KMS-11 (cell line): ENCODE measurements at regions not wholly inside any gene's neighbourhood (a gene's known extent, or its start where the extent isn't known, plus 50 kb on each side); places are given as distances from the start of the nearest gene placed in this dataset.

Experiments used
- H2AFZ ChIP-seq: fragments of 200-600 bp; sonication (generic); 2 replicates; pipeline ENCODE4 v1.6.1; 2016; ENCODE audit warnings: antibody characterized with exemption, mixed run types, low read depth
- H3K27ac ChIP-seq: fragments of 200-600 bp; sonication (generic); 2 replicates; pipeline ENCODE4 v1.6.1; 2016; ENCODE audit warnings: mild to moderate bottlenecking, mixed run types
- H3K27me3 ChIP-seq: fragments of 200-600 bp; sonication (generic); 2 replicates; pipeline ENCODE4 v1.6.1; 2017; ENCODE audit warnings: mild to moderate bottlenecking, low read depth, mixed run types, moderate library complexity; ENCODE audit not compliant: insufficient read depth
- H3K36me3 ChIP-seq: fragments of 200-600 bp; sonication (generic); 2 replicates; pipeline ENCODE4 v1.6.1; 2017; ENCODE audit warnings: mild to moderate bottlenecking, mixed run types; ENCODE audit not compliant: insufficient read depth
- H3K4me1 ChIP-seq: fragments of 200-600 bp; sonication (generic); 2 replicates; pipeline ENCODE4 v1.6.1; 2016; ENCODE audit warnings: mild to moderate bottlenecking, low read depth, mixed run types; ENCODE audit not compliant: poor library complexity, severe bottlenecking
- H3K4me2 ChIP-seq: fragments of 200-600 bp; sonication (generic); 2 replicates; pipeline ENCODE4 v1.7.0; 2016; ENCODE audit warnings: mild to moderate bottlenecking, mixed run types
- H3K4me3 ChIP-seq: fragments of 200-600 bp; sonication (generic); IDR thresholded peaks from 2 replicates; pipeline ENCODE4 v1.6.1; 2017; ENCODE audit warnings: low read depth, low read length, mixed read lengths; ENCODE audit not compliant: insufficient read depth
- H3K79me2 ChIP-seq: fragments of 200-600 bp; sonication (generic); 2 replicates; pipeline ENCODE4 v1.6.1; 2016; ENCODE audit warnings: low read depth, mixed run types; ENCODE audit not compliant: insufficient read depth
- H3K9ac ChIP-seq: fragments of 200-600 bp; sonication (generic); 2 replicates; pipeline ENCODE4 v1.6.1; 2016; ENCODE audit warnings: mild to moderate bottlenecking, mixed run types
- H4K20me1 ChIP-seq: fragments of 200-600 bp; sonication (generic); 2 replicates; pipeline ENCODE4 v1.6.1; 2016; ENCODE audit warnings: mild to moderate bottlenecking, mixed run types; ENCODE audit not compliant: insufficient read depth
- TF ChIP-seq, protein P1 (sequence below): fragments of 200-600 bp; sonication (generic); conservative IDR thresholded peaks from 2 replicates; pipeline ENCODE4 v1.6.1; 2017; ENCODE audit warnings: low read depth, mild to moderate bottlenecking, antibody characterized with exemption, low read length, moderate library complexity, mixed read lengths

DNA sequence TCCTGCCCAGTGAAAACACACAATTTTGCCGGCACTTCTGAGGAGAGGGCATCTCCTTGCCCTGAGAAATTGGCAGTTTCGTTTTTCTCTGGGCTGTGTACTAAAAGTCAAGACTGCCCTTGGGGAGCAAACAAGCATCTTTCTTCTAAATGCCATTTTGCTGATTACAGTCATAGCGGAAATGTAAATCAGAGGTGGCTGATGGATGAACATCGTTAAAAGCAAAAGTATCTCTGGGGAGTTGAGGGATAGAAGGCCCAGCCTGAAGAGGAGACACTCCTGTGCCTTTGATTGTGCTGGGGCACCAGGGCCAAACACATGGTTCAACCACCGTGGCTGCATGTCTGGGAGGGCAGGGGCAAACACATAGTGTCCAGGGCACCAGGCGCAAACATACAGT is 49.8 kb downstream of the ABCC12 start:
- no peak overlapping the region for H3K4me3 ChIP-seq
- no peak overlapping the region for H2AFZ ChIP-seq
- no peaks in the 10 kb centered on the region for H3K79me2 ChIP-seq
- H3K36me3 ChIP-seq, result no peaks in the 10 kb centered on the region
- H3K27me3 ChIP-seq, result no peaks in the 10 kb centered on the region
- TF ChIP-seq, protein P1, sequence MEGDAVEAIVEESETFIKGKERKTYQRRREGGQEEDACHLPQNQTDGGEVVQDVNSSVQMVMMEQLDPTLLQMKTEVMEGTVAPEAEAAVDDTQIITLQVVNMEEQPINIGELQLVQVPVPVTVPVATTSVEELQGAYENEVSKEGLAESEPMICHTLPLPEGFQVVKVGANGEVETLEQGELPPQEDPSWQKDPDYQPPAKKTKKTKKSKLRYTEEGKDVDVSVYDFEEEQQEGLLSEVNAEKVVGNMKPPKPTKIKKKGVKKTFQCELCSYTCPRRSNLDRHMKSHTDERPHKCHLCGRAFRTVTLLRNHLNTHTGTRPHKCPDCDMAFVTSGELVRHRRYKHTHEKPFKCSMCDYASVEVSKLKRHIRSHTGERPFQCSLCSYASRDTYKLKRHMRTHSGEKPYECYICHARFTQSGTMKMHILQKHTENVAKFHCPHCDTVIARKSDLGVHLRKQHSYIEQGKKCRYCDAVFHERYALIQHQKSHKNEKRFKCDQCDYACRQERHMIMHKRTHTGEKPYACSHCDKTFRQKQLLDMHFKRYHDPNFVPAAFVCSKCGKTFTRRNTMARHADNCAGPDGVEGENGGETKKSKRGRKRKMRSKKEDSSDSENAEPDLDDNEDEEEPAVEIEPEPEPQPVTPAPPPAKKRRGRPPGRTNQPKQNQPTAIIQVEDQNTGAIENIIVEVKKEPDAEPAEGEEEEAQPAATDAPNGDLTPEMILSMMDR, result no peak
- no peaks in the 10 kb centered on the region for H4K20me1 ChIP-seq
- no peak overlapping the region for H3K4me2 ChIP-seq
- H3K27ac ChIP-seq, result no peak overlapping the region
- no peaks in the 10 kb centered on the region for H3K4me1 ChIP-seq
- H3K9ac ChIP-seq, result no peak overlapping the region

DNA sequence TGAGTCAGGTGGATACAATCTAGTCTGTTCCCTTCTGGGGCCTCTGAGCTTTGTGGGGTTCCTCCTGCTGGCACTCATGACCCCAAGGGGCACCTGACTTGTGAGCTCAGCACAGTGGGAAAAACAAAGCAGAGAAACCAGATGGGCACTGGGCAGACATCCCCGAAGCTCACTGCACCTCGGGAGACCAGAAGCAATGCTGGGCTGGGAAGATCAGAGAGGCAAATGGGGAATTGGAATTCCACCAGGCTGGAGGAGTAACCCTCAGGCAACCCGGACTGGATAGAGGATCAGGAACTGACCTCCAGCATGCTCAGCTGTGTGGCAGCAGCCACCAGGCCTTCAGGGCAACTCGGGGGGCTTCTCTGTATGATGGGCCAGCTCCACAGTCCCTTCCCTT is 50.3 kb downstream of the ABCC12 start:
- Histone ChIP-seq H4K20me1 (no peaks in the 10 kb centered on the region), H3K4me1 (no peaks in the 10 kb centered on the region), H3K79me2 (no peaks in the 10 kb centered on the region), H3K27me3 (no peaks in the 10 kb centered on the region), H3K4me2 (no peak overlapping the region), H3K36me3 (no peaks in the 10 kb centered on the region), H3K9ac (no peak overlapping the region), H3K4me3 (no peak overlapping the region), H2AFZ (no peak overlapping the region), H3K27ac (no peak overlapping the region)
- TF ChIP-seq, protein P1, result no peak

DNA sequence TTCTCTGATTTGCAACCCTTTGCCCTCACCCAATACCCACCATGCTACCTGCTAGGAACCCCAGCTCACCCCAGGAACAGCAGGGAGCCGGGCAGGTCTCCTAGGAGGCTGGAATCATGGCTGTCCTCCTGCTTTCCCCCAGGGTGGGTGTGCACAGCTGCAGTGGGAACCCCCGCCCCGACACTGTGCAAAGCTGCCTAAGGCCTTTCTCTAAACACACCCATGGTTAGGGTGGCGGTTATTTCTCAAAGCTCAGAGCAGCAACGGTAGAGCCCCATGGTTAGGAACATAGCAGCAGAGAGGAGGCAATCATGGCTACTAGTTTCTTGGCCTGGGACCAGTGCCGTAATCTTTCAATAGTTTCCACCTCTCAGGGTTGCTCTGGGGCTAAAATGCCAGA is 52.2 kb downstream of the ABCC12 start:
- no peaks in the 10 kb centered on the region for H3K27me3 ChIP-seq
- H3K79me2 ChIP-seq, result no peaks in the 10 kb centered on the region
- H4K20me1 ChIP-seq, result no peaks in the 10 kb centered on the region
- no peak overlapping the region for H2AFZ ChIP-seq
- no peak overlapping the region for H3K27ac ChIP-seq
- H3K9ac ChIP-seq, result no peak overlapping the region
- H3K4me1 ChIP-seq, result no peaks in the 10 kb centered on the region
- no peaks in the 10 kb centered on the region for H3K36me3 ChIP-seq
- no peak overlapping the region for H3K4me3 ChIP-seq
- TF ChIP-seq, protein P1, result no peak
- no peak overlapping the region for H3K4me2 ChIP-seq

DNA sequence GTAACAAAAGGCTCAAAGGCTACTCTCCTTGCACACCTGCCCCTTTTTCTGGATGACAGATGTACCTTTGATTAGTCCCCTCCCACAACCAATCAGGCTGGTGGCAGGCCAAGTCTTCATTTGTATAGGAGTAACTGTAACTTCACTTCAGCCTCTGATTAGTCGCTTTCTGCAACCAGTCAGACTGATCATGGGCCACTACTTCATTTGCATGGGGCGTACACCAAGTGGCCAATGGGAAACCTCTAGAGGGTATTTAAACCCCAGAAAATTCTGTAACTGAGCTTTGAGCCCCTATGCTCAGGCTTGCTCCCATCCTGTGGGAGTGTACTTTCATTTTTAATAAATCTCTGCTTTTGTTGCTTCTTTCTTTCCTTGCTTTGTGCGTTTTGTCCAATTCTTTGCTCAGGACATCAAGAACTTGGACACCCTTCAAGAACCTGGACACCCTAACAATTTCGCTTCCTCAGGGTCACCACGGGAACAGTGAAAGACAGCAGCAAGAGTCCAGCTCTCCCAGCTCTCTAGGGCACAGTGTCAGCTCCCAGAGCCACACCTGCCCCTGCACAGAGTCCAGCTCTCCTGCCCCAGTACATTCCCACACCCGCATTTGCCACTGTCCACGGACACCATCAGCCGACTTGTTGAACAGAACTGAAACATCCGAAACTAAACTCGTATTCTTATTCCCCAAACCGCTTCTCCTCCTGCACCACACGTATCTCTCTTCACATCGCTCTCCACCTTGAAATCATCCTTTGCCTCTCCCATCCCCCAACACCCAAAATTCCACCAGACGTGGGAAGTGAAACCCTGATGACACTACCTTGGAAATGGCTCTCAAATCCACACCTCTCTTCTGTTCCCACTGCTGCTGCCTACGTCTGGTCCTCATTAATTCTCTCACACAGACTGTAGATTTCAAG is 53.4 kb downstream of the ABCC12 start:
- H4K20me1 ChIP-seq, result no peaks in the 10 kb centered on the region
- no peak overlapping the region for H3K27ac ChIP-seq

More for the DNA sequence above, 53.4 kb downstream of the ABCC12 start:
- H3K9ac ChIP-seq, result no peak overlapping the region
- H3K4me2 ChIP-seq, result no peak overlapping the region
- TF ChIP-seq, protein P1, result no peak
- H3K79me2 ChIP-seq, result no peaks in the 10 kb centered on the region
- no peaks in the 10 kb centered on the region for H3K36me3 ChIP-seq
- no peaks in the 10 kb centered on the region for H3K4me1 ChIP-seq
- H3K27me3 ChIP-seq, result no peaks in the 10 kb centered on the region
- no peak overlapping the region for H3K4me3 ChIP-seq
- H2AFZ ChIP-seq, result no peak overlapping the region
